NCI-H748 treated with DMSO at 0.1 percent for 48 hours (cell line): ENCODE measurements at regions not wholly inside any gene's neighbourhood (a gene's known extent, or its start where the extent isn't known, plus 50 kb on each side); places are given as distances from the start of the nearest gene placed in this dataset.
A peak's percentile ranks its signal among the peaks of the same experiment; 100 is the strongest.

Experiments used
- DNase-seq: peaks from one replicate; lab custom pipeline; 2025; lab: John Stamatoyannopoulos, UW

DNA sequence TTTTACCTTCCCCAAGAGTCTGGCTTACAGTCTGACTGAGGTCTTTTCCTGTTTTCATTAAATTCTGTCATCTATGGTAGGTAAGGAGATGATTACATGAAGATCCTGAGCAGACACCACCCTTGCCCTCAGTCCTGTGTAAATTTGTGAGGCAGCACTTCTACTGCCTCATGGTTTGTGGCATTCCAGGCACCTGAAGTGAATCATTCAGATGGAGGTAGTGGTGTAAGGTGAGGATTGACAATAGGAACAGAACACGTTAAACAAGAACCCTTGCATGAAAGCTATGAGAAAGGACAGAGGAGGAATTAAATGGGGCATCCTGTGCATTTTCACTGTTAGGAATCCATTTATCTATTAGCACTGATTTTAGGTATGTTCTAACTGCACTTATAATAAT, 618.6 kb downstream of the TLL1 start:
- no peak for DNase-seq

DNA sequence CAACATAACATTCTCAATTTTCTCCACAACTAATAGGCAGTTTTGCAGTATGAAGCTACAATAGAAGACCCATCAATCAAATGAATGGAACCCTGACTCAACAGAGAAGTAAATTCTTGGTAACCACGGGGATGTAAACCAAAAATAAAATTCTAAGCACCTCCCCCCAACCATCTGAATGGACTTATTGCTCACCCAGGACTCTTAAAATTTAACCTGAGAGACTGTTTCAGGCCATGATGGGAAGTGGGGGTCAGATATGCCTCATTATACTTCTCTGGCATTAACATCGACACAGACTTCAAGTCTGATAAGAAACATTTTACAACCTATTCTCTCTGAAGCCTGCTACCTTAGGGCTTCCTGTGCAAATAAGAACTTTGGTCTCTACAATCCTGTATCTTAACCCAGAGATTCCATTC, 620.9 kb downstream of the TLL1 start:
- no peak for DNase-seq

DNA sequence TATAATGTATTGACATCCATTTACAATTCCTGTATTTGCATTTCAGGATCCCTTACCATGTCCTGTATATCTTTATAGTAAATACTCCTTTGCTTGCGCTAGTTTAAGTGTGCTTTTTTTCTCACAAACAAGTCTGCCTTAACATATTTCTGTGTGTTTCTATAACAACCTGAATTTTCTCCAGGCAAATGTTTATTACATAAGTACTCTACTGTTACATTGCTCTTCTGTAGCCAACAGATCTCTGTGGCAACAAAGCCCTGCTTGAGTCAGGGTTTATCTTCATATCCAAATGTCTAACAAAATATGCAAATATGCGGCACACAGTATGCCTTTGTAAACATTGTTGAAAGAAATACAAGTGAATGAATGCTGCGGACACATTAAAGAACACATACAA, 625.5 kb downstream of the TLL1 start:
- DNase-seq, result no peak

DNA sequence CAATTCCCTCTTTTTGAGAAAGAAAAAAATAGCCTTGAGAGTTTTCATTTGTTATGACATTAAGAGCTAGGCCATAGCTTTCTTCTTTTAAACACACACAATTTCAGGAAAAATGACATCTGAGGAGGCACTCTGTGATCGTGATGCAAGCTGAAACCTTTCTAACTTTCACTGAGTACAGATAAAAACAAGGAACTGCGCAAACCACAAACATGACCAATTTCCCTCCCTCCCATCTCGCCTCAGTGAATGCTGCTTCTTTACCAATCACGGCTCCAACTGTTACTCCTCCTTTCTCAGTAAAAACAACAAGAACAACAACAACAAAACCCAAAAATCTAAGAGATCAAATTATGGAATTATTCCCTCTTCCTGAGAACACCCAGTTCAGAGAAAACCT, 626.8 kb downstream of the TLL1 start:
- DNase-seq, result no peak

DNA sequence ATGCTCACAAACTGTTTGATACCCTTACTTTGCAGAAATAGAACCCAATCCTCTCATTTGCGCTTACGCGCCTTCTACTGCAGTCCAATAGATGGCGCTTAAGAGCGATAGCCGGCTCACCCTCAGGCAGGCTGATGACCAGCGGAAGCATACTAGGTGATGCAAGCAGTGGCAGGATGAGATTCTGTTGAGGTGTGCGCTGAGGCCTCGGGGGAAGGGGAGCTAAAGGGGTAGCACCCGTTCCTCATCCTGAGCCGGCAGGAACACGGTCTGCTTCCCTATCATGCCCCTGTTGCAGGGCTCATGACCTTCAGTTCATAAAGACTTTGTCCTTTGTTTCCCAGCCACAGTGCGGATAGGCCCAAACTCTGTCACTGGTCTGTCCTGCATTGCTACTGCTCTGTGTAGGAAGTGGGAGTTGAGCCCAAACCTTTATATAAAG, 628.9 kb downstream of the TLL1 start:
- no peak for DNase-seq

DNA sequence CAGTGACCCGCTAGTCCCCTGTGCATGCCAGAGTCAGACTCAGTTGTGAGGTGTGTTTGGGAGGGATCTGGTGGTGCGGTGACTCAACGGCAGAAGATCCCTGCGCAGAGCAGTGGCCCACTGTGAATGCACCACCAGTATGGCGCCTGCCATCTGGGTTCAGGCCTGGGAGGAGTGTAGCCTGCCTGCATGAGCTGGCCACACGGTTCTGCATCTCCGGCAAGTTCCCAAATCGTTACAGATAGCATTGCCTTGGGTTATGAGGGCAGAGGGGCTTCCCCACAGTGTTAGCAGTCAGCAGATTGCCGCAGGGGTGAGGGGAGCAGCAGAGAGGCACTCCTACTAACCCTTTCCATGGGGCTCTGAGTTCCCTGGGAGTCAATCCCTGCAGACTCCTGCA, 629.6 kb downstream of the TLL1 start:
- DNase-seq, result no peak

DNA sequence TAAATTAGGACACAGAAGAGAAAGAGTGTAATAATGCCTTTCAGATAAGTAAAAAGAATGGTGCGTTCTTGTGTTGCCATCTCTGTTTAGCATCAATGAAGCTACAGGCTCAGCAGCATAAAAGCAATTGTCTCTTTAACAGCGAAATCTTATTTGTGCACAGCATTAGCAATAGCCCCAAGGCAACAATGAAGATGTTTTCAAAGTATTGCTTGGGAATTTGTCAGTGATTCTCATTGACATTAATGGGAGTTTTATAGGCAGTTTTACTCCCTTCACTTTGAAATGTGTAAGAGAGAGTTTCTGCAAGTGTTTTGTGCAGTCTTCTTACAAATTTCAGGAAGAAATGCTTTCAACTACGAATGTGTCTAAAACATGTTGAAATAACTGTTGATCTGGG, 633.0 kb downstream of the TLL1 start:
- no peak for DNase-seq

DNA sequence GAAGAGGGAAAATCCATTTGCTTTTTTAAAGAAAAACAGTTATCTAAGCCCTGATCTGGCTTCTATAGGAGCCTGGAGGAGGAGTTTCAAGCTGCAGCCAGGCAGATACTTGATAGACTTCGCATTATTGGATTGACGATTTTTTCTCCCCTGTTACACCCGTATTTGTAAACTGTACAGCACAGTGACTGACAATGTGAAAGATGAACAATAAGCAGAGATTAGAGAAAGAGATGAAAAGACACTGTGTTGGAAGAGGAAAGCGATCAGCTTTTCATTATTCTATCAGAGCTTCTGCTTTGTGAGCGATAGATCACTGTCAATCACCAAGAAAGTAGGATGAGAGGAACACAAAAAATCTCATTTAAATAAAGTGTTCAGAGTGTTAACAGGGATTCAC, 639.2 kb downstream of the TLL1 start:
- DNase-seq, result no peak

DNA sequence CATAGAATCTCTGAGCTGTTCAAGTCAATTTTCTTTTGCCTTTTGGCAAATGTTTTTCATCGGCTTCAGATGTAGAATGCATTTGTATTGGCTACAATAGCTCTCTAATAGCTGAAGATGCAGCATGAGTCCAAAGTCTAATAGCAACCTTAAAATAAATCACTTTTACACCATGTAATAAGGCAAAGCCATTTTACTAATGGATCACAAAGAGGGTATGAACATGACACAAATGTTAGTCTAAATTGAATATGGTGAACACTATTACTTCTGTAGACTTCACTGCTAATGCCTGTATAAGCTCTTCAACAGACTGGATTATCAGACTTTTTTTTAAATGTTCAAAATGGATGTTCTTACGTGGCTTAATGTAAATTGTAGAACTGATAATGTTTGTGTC, 645.3 kb downstream of the TLL1 start:
- peak; percentile 76 for DNase-seq

DNA sequence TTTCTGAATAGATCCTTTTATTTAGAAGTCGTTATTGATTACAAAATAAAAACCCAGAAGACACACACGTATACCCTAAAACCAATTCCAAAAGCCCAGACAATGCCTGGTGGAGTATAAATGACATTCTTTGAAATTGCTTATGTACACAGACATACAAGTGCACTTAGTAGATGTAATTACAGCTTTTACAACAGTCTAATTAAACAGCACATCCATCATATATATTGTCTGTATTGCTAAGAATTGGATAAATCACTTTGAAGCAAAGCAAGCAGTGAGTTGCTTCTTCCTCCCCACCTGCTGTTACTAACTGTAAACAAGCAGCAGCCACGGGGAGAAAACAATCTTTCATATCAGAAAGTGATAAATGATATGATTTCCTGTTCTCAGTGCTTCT, 645.7 kb downstream of the TLL1 start:
- peak; percentile 89 for DNase-seq

DNA sequence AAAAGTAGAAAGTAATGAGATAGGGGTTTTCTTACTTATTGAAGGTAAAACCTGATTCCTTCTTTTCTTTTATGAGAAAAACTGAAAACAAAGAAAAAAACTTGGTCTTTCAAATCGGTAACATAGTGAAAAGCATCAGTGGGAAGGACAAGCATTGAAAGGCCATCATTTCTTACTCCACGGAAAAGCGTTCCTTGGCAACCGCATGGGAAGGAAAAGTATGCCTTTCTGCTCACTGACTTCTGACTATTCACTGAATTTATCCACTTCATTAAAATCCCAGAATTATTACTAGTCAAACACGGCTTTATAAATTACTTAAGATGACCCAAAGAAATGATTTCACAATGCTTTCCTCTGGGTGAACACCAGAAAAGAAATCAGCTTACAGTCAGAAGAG, 646.7 kb downstream of the TLL1 start:
- DNase-seq, result no peak

DNA sequence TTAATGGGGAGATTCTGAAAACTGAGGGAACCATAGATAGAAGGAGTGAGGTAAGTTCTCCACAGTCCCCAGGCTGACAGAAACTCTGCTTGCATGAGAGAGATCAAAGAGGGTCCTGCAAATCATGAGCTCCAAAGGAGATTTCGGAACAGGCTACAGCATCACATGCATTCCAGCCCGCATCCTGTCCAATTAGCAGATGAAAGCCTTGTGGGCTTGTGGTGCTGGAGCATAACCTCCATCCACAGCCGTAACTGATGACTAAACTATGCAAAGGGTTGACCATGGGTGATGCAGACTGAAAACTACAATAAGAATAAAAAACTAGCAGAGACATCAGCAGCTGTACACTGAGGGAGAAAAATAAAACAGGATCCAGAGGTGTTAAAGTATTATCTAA, 654.5 kb downstream of the TLL1 start:
- no peak for DNase-seq

DNA sequence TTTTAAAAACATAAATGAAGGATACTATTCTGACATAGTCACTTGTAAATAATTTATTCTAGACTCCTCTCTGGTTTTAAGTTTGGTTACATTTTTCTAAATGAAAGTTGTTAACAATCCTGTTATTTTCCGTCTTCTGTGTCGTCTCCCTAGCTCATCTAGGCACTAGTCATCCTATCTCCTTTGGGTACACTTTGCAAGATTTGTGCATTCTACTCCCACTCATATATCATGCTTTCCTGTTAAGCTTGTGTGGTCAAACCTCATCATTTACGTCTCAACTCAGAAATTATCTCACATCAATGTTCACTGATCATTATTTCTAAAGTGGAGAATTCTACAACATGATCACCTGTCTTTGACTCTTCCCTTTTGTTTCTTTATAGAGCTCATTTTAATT, 658.7 kb downstream of the TLL1 start:
- no peak for DNase-seq

DNA sequence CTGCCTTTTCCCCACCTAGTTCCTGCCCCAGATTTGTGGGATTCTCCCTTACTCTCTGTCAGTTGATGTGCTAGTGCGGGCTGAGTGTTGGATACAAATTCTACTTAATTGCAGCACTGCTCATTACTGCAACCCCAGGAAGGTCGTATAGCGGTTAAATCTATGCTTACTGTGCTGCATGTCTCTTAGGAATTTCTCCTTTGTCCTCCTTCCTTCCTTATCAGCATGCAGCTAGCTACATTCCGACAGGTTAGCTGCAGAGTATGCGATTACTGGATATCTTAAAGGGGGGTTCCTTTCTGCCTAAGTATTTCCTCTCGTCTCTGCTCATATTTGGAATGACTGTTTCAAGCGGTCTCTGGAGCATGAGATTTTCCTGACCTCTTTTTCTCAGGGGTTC, 662.8 kb downstream of the TLL1 start:
- no peak for DNase-seq

DNA sequence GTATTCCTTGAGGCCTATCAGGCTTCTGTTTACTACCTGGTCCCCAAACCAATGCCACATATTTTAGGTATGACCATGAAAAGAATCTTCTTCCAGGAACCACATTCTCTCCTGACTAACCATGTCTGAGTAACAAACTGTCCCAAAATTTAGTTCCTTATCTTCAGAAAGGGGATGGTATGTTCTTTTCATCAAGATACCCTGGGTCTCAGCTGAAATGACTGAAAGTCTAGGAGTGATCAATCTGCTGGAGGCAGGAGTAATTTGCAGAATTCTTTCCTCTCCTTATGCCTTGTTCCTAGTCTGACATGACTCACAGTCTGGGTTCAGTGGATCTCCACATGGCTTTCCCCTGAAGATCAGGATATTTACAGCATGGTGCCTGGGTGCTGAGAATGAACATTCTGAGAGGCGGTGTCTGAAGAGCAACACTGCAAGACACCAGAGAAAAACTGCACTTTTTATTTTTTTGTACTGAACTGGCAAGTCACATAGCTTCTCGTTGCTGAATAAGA, 665.5 kb downstream of the TLL1 start:
- no peak for DNase-seq

DNA sequence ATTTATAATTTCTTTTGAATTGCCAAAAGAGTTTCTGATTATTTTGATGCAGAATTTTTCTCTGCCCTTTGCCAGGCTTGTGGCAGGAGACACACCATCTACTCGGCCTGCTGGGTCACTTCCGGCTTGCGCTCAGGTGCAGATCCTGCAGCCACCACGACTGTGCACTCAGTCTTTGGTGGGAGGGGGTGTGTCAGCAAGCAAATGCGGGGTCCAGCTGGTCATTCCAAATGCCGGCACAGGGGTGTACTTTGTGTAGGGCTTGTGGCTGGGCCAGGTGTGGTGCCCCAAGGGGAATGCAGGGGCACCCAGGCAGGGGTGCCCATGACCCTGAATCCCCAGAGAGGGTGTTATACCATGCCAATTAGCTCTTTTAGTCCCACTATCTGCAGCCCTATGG, 673.0 kb downstream of the TLL1 start:
- DNase-seq, result no peak

DNA sequence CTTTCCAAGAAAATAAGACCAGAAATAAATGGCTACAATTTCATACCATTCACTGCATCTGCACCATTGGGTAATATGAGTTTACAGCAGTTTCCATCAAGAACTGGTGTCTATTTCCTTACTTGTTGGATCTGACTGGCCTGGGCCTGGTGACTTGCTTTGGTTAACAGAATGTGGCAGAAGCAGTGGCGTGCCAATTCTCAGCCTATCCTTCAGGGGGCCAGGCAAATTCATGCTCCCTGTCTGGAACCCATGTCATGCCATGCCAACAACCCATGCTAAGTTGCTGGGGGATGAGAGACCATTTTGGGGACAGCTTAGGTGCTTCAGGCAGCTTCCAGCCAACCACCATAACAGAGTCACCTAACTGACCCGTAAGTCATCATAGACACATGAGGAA, 656.7 kb downstream of the SPOCK3 start:
- no peak for DNase-seq

DNA sequence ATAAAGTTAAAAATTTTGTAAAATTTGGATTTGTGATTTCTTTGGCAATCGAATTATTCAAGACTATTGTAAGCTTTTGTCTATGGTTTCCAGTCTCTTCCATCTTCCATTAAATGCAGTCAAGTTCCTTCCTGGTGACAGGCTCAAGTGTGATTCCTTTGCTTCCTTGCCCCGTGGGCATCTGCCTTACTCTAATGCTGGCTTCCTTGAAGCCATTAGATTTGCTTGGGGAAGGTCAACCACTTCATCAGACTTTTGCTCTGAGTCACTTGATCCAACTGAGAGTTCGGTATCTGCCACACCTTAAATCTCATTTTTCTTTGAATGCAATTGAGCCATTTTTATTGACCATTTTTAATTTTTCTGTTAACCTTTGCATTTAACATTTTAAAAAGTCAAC, 648.8 kb downstream of the SPOCK3 start:
- DNase-seq, result no peak

DNA sequence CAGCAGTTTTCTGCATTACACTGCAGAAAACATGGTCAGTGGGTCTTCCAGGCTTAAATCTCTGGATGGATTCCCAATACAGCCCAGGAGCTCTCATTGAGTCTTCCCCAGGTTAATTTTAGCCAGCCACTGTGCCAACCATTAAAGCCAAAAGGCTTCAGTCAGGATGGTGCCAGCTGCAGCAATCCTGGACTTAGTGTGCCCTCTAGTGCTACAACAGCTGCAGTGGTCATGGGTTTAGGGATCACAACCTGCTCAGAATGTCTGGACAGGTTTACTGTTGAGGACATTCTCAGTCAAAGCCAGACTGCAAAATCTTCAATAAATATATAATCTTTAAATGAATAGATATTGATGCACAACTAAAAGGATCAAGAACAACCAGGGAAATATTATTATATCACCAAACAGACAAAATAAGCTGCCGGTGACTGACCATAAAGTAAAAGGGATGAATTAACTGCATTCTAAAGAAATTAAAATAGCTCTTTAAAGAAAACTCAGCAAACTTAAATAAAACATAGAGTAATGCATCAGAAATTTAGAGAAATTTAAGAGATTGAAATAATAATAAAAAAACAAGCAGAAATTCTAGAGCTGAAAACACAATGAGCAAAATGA, 639.9 kb downstream of the SPOCK3 start:
- peak; percentile 42 for DNase-seq

DNA sequence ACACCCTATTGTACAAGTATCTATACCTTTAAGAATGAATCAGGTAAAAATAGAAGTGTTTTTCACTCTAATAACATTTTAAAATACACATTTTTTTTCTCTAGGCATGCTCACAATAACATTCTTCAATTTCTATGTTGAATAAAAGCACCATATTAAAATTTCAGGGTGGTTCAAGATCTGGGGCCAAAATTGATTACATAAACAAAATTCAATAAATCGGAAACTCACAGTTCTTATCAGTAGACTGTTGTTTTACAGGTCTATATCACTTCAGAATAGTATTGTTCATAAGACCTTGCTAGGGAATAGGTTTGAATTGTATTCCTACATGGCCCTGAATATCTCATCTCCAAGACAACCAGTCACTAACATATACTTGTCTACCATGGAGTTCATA, 634.0 kb downstream of the SPOCK3 start:
- no peak for DNase-seq

DNA sequence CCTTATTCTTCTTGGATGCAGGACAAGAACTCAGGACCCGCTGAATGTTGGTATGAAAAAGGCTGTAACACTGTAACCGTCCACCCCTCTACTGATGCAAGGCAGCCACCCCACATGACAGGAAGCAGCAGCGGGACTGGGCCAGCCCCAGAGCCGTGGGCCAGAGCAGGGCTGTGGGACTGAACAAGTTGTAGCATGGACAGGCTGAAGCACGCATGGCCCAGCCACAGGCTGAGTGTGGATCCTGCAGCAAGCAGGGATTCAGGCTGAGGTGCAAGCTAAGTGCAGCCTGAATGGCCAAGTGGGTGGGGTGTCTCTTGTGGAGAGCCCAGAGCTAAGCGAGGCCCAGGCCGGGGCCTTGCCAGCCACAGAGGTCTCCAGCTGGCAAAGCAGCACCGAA, 632.2 kb downstream of the SPOCK3 start:
- no peak for DNase-seq

DNA sequence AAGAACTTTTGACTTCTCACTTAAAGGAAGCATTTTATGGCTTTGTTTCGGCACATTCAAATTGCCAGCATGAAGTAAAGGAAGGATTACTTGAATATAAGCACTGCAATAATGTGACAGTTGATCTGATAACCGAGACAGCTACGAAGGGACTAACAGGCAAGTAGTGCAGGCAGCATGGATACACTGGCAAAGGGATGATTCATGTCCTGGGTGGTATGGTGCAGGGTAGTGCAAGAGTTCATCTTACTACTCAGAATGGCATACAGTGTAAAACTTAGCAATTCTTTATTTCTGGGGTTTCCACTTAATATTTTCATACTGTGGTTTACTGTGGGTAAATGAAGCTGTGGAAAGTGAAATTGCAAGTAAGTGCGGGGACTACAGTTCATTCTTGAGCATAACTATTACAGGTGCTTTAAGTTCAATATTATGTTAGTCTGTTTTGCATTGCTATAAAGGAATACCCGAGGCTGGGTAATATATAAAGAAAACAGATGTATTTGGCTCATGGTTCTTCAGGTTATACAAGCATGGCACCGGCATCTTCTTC, 611.8 kb downstream of the SPOCK3 start:
- no peak for DNase-seq

DNA sequence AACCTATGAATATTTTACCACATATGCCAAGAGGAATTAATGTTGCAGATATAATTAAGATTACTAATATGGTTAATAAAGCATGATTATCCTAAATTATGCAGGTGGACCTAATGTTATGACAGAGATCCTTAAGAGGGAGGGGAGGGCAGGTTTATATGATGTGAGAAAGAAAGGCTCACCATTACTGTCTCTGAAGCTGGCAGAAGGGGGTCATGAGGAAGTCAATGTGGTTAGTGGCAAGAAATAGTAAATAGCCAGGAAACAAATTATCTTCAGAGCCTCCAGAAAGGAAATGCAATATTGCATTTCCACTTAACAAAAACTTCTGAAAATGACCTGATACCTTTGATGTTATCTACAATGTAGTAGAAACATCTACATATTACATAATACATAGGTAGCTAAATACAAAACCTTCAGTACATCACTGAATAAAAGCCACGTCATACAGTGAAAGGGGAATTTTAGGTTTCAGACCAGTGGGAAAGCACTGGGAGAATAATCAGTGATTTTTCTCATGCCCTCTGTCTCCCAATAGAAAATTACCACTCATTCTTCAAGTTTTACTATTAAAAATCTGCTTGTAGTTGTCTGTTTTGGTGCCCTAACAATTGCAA, 609.2 kb downstream of the SPOCK3 start:
- no peak for DNase-seq

DNA sequence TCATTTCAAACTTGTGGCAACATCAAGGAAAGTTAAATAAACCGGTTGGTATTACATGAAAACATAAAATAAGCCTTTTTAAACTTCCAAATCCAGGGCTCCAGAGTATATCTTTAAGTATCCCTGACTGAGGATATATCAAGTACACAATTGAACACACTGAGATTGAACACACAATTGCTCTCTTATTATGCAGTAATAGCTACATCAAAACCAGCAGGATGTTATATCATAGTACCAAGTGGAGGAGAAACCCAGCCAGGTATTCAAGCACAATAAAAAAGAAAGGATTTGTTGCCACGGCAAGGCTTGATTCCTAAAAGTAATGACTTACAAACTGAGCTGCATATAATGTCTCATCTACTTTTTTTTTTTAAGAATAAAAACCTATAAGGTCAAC, 605.8 kb downstream of the SPOCK3 start:
- DNase-seq, result no peak
